ENCODE measurements at regions not wholly inside any gene's neighbourhood (a gene's known extent, or its start where the extent isn't known, plus 50 kb on each side); places are given as distances from the start of the nearest gene placed in this dataset.

- Mint-ChIP-seq H3K4me3 (ENCODE audit: unreplicated experiment) (no peak overlapping the region), H3K27ac (ENCODE audit: low read depth, unreplicated experiment) (no peak overlapping the region), H3K36me3 (ENCODE audit: insufficient read depth, unreplicated experiment) (no peaks in the 10 kb centered on the region), H3K9me3 (ENCODE audit: unreplicated experiment) (no peaks in the 10 kb centered on the region), H3K27me3 (ENCODE audit: insufficient read depth, unreplicated experiment) (no peaks in the 10 kb centered on the region), H3K4me1 (ENCODE audit: insufficient read depth, unreplicated experiment) (no peaks in the 10 kb centered on the region)
- POLR2A ChIA-PET, result no interaction called here
- DNase-seq (ENCODE audit: unreplicated experiment), result no peak
- intact Hi-C loops (cut with micrococcal nuclease), result no loop called here
- BruUV-seq (replicated peaks), result no TSS peak
- TF ChIP-seq CTCF (IDR thresholded peaks at IDR 0.05; ENCODE audit: unreplicated experiment), result no peak
- CTCF ChIA-PET, result no interaction called here
Measured at GRCh38 chr12:83349907-83350611, 663.4 kb downstream of the TMTC2 start.

GRCh38 chr12:83346333-83346732 lies 659.6 kb downstream of the TMTC2 start:
- POLR2A ChIA-PET, result no interaction called here
- CTCF ChIA-PET, result interaction anchor here (0.7 kb wide), 1 partner anchor 29 kb away, joined by 3 read pairs; no protein-coding TSS in a partner anchor
- Mint-ChIP-seq H3K27me3 (ENCODE audit: insufficient read depth, unreplicated experiment) (no peaks in the 10 kb centered on the region), H3K4me3 (ENCODE audit: unreplicated experiment) (no peak overlapping the region), H3K4me1 (ENCODE audit: insufficient read depth, unreplicated experiment) (no peaks in the 10 kb centered on the region), H3K27ac (ENCODE audit: low read depth, unreplicated experiment) (no peak overlapping the region), H3K9me3 (ENCODE audit: unreplicated experiment) (no peaks in the 10 kb centered on the region), H3K36me3 (ENCODE audit: insufficient read depth, unreplicated experiment) (no peaks in the 10 kb centered on the region)
- intact Hi-C loops (cut with micrococcal nuclease), result no loop called here
- no peak for DNase-seq (ENCODE audit: unreplicated experiment)
- BruUV-seq (replicated peaks), result no TSS peak
- no peak for TF ChIP-seq CTCF (IDR thresholded peaks at IDR 0.05; ENCODE audit: unreplicated experiment)

- BruUV-seq (replicated peaks), result no TSS peak
Measured at GRCh38 chr12:83343767-83344166, 657.1 kb downstream of the TMTC2 start.

GRCh38 chr12:83335748-83336147 lies 649.0 kb downstream of the TMTC2 start:
- TF ChIP-seq CTCF (IDR thresholded peaks at IDR 0.05; ENCODE audit: unreplicated experiment), result no peak
- H3K9me3 Mint-ChIP-seq (ENCODE audit: unreplicated experiment), result peaks cover 7% of the 10 kb centered on the region
- ChIA-PET CTCF (no interaction called here), POLR2A (no interaction called here)
- H3K27ac Mint-ChIP-seq (ENCODE audit: low read depth, unreplicated experiment), result no peak overlapping the region
- H3K4me3 Mint-ChIP-seq (ENCODE audit: unreplicated experiment), result no peak overlapping the region
- no peaks in the 10 kb centered on the region for H3K36me3 Mint-ChIP-seq (ENCODE audit: insufficient read depth, unreplicated experiment)
- H3K27me3 Mint-ChIP-seq (ENCODE audit: insufficient read depth, unreplicated experiment), result no peaks in the 10 kb centered on the region
- no TSS peak for BruUV-seq (replicated peaks)
- intact Hi-C loops (cut with micrococcal nuclease), result no loop called here
- no peaks in the 10 kb centered on the region for H3K4me1 Mint-ChIP-seq (ENCODE audit: insufficient read depth, unreplicated experiment)
- DNase-seq (ENCODE audit: unreplicated experiment), result no peak

More at GRCh38 chr12:83343767-83344166, 657.1 kb downstream of the TMTC2 start:
- H3K9me3 Mint-ChIP-seq (ENCODE audit: unreplicated experiment), result no peaks in the 10 kb centered on the region
- H3K4me1 Mint-ChIP-seq (ENCODE audit: insufficient read depth, unreplicated experiment), result no peaks in the 10 kb centered on the region
- intact Hi-C loops (cut with micrococcal nuclease), result no loop called here
- CTCF ChIA-PET, result interaction anchor here (0.6 kb wide), 1 partner anchor 12 kb away, joined by 4 read pairs; no protein-coding TSS in a partner anchor
- no peak for DNase-seq (ENCODE audit: unreplicated experiment)
- no peak overlapping the region for H3K4me3 Mint-ChIP-seq (ENCODE audit: unreplicated experiment)
- POLR2A ChIA-PET, result interaction anchor here (0.6 to 1.5 kb wide), 2 partner anchors 11 to 607 kb away, joined by 3 read pairs; no protein-coding TSS in a partner anchor
- H3K27ac Mint-ChIP-seq (ENCODE audit: low read depth, unreplicated experiment), result no peak overlapping the region
- no peaks in the 10 kb centered on the region for H3K27me3 Mint-ChIP-seq (ENCODE audit: insufficient read depth, unreplicated experiment)
- no peak for TF ChIP-seq CTCF (IDR thresholded peaks at IDR 0.05; ENCODE audit: unreplicated experiment)
- H3K36me3 Mint-ChIP-seq (ENCODE audit: insufficient read depth, unreplicated experiment), result no peaks in the 10 kb centered on the region

All from MCF 10A (cell line).